Activated CD4-positive, alpha-beta T cell treated with anti-CD3 and anti-CD28 coated beads, Interleukin-2, amount 10 ng/mL, durations not matched to agents 24 days and 14 days (primary cell): ENCODE measurements at regions not wholly inside any gene's neighbourhood (a gene's known extent, or its start where the extent isn't known, plus 50 kb on each side); places are given as distances from the start of the nearest gene placed in this dataset.

ENCODE experiments used
- DNase-seq: peaks from one replicate; pipeline ENCODE4 v3.0.0; 2022
- H3K27ac Mint-ChIP-seq: one replicate; pipeline ENCODE4 v1.8.0; 2022; ENCODE audit warnings: mild to moderate bottlenecking, mixed read lengths
- H3K27me3 Mint-ChIP-seq: one replicate; pipeline ENCODE4 v1.8.0; 2022; ENCODE audit warnings: mixed read lengths
- H3K36me3 Mint-ChIP-seq: one replicate; pipeline ENCODE4 v1.8.0; 2022; ENCODE audit warnings: low read depth, mild to moderate bottlenecking, mixed read lengths
- H3K4me1 Mint-ChIP-seq: one replicate; pipeline ENCODE4 v1.8.0; 2021; ENCODE audit warnings: mixed read lengths
- H3K4me3 Mint-ChIP-seq: one replicate; pipeline ENCODE4 v1.8.0; 2022; ENCODE audit warnings: mild to moderate bottlenecking, moderate library complexity, mixed read lengths
- H3K9me3 Mint-ChIP-seq: one replicate; pipeline ENCODE4 v1.8.0; 2021; ENCODE audit warnings: mixed read lengths
- intact Hi-C: fragments of 100-400 bp; cut with micrococcal nuclease; formaldehyde crosslinking; loops from one replicate; pipeline ENCODE4 v1.15.1; 2023

DNA sequence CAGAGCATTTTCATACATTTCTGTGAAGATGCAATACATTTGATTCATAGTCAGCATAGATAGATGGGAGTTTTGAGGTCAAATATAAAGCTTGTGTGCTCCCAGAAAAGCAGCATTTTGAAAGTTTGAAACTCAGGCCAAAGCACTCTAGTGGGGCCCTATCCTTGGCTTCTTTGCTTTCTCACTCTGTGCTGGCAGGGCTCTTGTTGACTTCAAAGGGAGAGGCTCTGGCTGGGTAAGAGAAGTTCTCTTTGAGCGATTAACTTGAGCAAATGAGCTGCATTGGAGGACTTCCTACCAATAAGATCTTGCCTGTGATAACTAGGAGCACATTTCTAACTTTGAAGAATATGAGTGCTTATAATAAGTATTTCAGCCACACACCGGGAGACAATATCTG lies 214.0 kb upstream of the RARB start:
- no peaks in the 10 kb centered on the region for H3K27me3 Mint-ChIP-seq
- DNase-seq, result no peak
- no peak overlapping the region for H3K27ac Mint-ChIP-seq
- intact Hi-C loops, result no loop called here
- no peaks in the 10 kb centered on the region for H3K4me1 Mint-ChIP-seq
- no peaks in the 10 kb centered on the region for H3K36me3 Mint-ChIP-seq
- H3K9me3 Mint-ChIP-seq, result peaks cover 3% of the 10 kb centered on the region
- H3K4me3 Mint-ChIP-seq, result no peak overlapping the region

GRCh38 chr3:25218362-25218761 lies 209.7 kb upstream of the RARB start:
- H3K27me3 Mint-ChIP-seq, result no peaks in the 10 kb centered on the region
- no peak for DNase-seq
- no peaks in the 10 kb centered on the region for H3K4me1 Mint-ChIP-seq
- intact Hi-C loops, result no loop called here
- H3K27ac Mint-ChIP-seq, result no peak overlapping the region
- H3K4me3 Mint-ChIP-seq, result no peak overlapping the region
- H3K36me3 Mint-ChIP-seq, result no peaks in the 10 kb centered on the region
- H3K9me3 Mint-ChIP-seq, result peaks cover 7% of the 10 kb centered on the region

DNA sequence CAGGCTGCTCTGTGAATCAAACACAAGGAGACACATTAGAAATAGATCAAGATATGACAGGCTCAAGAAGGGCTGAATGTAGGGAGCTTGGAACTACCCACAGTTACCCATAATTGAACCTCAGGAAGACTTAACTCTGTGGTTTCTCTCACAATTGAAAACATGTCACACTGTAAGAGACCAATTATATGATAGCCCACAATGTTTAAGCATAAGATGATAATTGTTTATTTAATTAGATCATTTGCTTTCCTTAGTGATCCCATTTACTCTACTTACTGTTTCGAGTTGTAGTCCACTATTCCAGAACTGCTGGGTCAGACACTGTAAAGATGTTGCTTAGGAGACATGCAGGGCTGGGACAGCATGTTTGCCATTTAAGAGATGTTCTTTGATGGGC lies 201.3 kb upstream of the RARB start:
- H3K36me3 Mint-ChIP-seq, result no peaks in the 10 kb centered on the region
- intact Hi-C loops, result no loop called here
- no peaks in the 10 kb centered on the region for H3K4me1 Mint-ChIP-seq
- no peak overlapping the region for H3K4me3 Mint-ChIP-seq
- H3K27ac Mint-ChIP-seq, result no peak overlapping the region
- no peak for DNase-seq
- H3K9me3 Mint-ChIP-seq, result no peaks in the 10 kb centered on the region
- no peaks in the 10 kb centered on the region for H3K27me3 Mint-ChIP-seq

- H3K9me3 Mint-ChIP-seq, result no peaks in the 10 kb centered on the region
- no peak overlapping the region for H3K27ac Mint-ChIP-seq
- H3K27me3 Mint-ChIP-seq, result no peaks in the 10 kb centered on the region
- no peak overlapping the region for H3K4me3 Mint-ChIP-seq
- no peaks in the 10 kb centered on the region for H3K4me1 Mint-ChIP-seq
- no peak for DNase-seq
- intact Hi-C loops, result no loop called here
- no peaks in the 10 kb centered on the region for H3K36me3 Mint-ChIP-seq
These were observed 198.5 kb upstream of the RARB start for GRCh38 chr3:25229586-25229985.

DNA sequence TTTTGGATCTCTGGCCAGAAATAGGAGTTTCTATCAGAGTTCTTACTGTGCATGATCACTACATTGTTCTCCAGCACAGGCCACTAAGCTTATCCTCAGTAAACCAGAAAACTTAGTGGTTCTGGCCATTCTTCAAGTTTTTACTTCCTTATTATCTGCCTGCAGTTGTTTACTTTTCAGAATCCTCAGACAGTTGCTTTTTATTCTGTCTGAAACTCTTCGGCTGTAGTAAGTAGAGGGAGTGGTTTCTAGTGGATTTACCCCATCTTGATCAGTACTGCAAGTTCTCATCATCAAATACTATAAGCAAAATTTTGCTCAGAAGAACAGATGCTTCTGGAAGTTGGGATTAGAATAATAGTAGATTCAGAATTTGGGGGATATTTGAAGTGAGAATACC lies 193.0 kb upstream of the RARB start:
- Mint-ChIP-seq H3K4me1 (no peaks in the 10 kb centered on the region), H3K9me3 (no peaks in the 10 kb centered on the region), H3K27me3 (no peaks in the 10 kb centered on the region), H3K4me3 (no peak overlapping the region), H3K36me3 (no peaks in the 10 kb centered on the region), H3K27ac (no peak overlapping the region)
- no peak for DNase-seq
- intact Hi-C loops, result no loop called here

DNA sequence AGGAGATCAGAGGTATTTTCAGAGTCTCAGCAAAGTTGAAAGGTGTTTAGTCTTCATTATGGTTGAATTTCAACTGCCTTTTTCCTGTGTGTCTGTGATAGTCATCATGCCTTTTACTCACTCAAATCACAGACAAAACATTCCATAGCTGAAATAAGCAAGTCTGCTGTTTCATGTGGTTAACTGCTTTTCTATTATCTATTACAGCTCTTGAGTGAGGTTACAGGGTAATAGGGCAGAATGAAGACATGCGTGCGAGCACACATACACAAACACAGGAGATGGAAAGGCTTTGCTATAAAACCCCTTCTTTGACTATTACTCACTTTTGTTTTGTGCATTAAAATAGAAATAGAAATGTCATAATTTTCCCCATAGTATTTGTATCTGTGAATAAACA lies 192.6 kb upstream of the RARB start:
- no peak overlapping the region for H3K4me3 Mint-ChIP-seq

GRCh38 chr3:25237602-25238001 lies 190.5 kb upstream of the RARB start:
- DNase-seq, result no peak
- Mint-ChIP-seq H3K27me3 (no peaks in the 10 kb centered on the region), H3K4me3 (no peak overlapping the region), H3K4me1 (no peaks in the 10 kb centered on the region), H3K27ac (no peak overlapping the region), H3K9me3 (no peaks in the 10 kb centered on the region), H3K36me3 (no peaks in the 10 kb centered on the region)
- intact Hi-C loops, result no loop called here

More for the DNA sequence above, 192.6 kb upstream of the RARB start:
- Mint-ChIP-seq H3K27me3 (no peaks in the 10 kb centered on the region), H3K27ac (no peak overlapping the region), H3K36me3 (no peaks in the 10 kb centered on the region), H3K9me3 (no peaks in the 10 kb centered on the region), H3K4me1 (no peaks in the 10 kb centered on the region)
- DNase-seq, result no peak
- intact Hi-C loops, result no loop called here

DNA sequence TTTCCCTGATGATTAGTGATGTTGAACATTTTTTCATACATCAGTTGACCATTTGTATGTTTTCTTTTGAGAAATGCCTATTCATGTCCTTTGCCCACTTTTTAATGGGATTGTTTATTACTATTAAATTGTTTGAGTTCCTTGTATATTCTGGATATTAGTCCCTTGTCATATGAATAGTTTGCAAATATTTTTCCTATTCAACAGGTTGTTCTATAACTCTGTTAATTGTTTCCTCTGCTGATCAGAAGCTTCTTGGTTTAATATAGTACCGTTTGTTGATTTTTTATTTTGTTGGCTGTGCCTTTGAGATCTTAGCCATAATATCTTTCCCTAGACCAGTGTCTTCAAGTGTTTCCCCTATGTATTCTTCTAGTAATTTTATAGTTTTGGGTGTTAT lies 189.0 kb upstream of the RARB start:
- Mint-ChIP-seq H3K9me3 (peaks cover 7% of the 10 kb centered on the region), H3K4me1 (no peaks in the 10 kb centered on the region), H3K4me3 (no peak overlapping the region), H3K27ac (no peak overlapping the region), H3K36me3 (no peaks in the 10 kb centered on the region), H3K27me3 (no peaks in the 10 kb centered on the region)
- DNase-seq, result no peak
- intact Hi-C loops, result no loop called here

DNA sequence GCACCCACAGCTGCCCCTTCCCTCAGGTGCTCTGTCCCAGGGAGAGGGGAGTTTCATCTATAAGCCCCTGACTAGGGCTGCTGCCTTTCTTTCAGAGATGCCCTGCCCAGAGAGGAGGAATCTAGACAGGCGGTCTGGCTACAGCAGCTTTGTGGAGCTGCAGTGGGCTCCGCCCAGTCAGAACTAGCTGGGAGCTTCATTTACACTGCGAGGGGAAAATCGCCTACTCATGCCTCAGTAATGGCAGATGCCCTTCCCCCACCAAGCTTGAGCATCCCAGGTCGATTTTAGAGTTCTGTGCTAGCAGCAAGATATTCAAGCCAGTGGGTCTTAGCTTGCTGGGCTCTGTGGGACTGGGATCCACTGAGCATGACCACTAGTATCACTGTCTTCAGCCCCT lies 181.2 kb upstream of the RARB start:
- Mint-ChIP-seq H3K27me3 (no peaks in the 10 kb centered on the region), H3K27ac (no peak overlapping the region), H3K4me3 (no peak overlapping the region)

GRCh38 chr3:25252291-25252690 lies 175.8 kb upstream of the RARB start:
- Mint-ChIP-seq H3K9me3 (peaks cover 17% of the 10 kb centered on the region), H3K4me3 (no peak overlapping the region), H3K36me3 (no peaks in the 10 kb centered on the region), H3K4me1 (no peaks in the 10 kb centered on the region), H3K27ac (no peak overlapping the region), H3K27me3 (no peaks in the 10 kb centered on the region)
- DNase-seq, result no peak
- intact Hi-C loops, result no loop called here

More for the DNA sequence above, 181.2 kb upstream of the RARB start:
- DNase-seq, result no peak
- no peaks in the 10 kb centered on the region for H3K4me1 Mint-ChIP-seq
- H3K9me3 Mint-ChIP-seq, result peaks cover 20% of the 10 kb centered on the region
- intact Hi-C loops, result no loop called here
- H3K36me3 Mint-ChIP-seq, result no peaks in the 10 kb centered on the region

GRCh38 chr3:25257026-25257425 lies 171.0 kb upstream of the RARB start:
- Mint-ChIP-seq H3K27ac (no peak overlapping the region), H3K4me1 (no peaks in the 10 kb centered on the region), H3K4me3 (no peak overlapping the region), H3K36me3 (no peaks in the 10 kb centered on the region), H3K27me3 (no peaks in the 10 kb centered on the region), H3K9me3 (peaks cover 7% of the 10 kb centered on the region)
- DNase-seq, result no peak
- intact Hi-C loops, result no loop called here

DNA sequence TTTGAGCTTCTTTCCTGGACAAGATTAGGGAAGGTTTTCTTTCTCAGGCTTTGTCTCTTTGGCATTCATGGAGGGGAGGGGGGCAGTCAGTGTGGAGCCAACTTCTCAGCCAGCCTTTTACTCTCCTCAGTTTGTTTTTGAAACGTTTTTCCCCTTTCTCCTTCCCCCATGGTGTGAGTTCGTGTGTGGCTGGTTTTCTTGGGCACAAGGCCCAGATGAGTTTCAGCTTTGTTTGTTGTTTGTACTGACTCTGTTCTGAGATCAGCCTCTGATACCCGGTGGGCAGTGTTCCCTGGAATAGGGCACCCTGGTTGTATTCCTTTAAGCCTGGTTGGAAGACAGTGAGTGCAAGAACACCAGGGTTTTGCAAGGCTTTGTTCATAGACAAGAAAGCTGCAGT lies 168.2 kb upstream of the RARB start:
- Mint-ChIP-seq H3K4me3 (no peak overlapping the region), H3K36me3 (no peaks in the 10 kb centered on the region), H3K4me1 (no peaks in the 10 kb centered on the region), H3K27ac (no peak overlapping the region), H3K9me3 (peaks cover 4% of the 10 kb centered on the region), H3K27me3 (no peaks in the 10 kb centered on the region)
- no peak for DNase-seq
- intact Hi-C loops, result no loop called here

- intact Hi-C loops, result no loop called here
- DNase-seq, result no peak
These were observed 165.7 kb upstream of the RARB start for GRCh38 chr3:25262322-25262721.

GRCh38 chr3:25265284-25265683 lies 162.8 kb upstream of the RARB start:
- peaks cover 4% of the 10 kb centered on the region for H3K9me3 Mint-ChIP-seq
- no peaks in the 10 kb centered on the region for H3K27me3 Mint-ChIP-seq
- H3K36me3 Mint-ChIP-seq, result no peaks in the 10 kb centered on the region
- H3K27ac Mint-ChIP-seq, result no peak overlapping the region
- DNase-seq, result no peak
- no peaks in the 10 kb centered on the region for H3K4me1 Mint-ChIP-seq
- intact Hi-C loops, result no loop called here
- no peak overlapping the region for H3K4me3 Mint-ChIP-seq

More at GRCh38 chr3:25262322-25262721, 165.7 kb upstream of the RARB start:
- no peaks in the 10 kb centered on the region for H3K27me3 Mint-ChIP-seq
- H3K36me3 Mint-ChIP-seq, result no peaks in the 10 kb centered on the region
- H3K4me3 Mint-ChIP-seq, result no peak overlapping the region
- no peaks in the 10 kb centered on the region for H3K9me3 Mint-ChIP-seq
- H3K4me1 Mint-ChIP-seq, result no peaks in the 10 kb centered on the region
- H3K27ac Mint-ChIP-seq, result no peak overlapping the region

GRCh38 chr3:25266677-25267076 lies 161.4 kb upstream of the RARB start:
- Mint-ChIP-seq H3K27me3 (no peaks in the 10 kb centered on the region), H3K36me3 (no peaks in the 10 kb centered on the region)

More at GRCh38 chr3:25266677-25267076, 161.4 kb upstream of the RARB start:
- Mint-ChIP-seq H3K9me3 (peaks cover 4% of the 10 kb centered on the region), H3K27ac (no peak overlapping the region), H3K4me1 (no peaks in the 10 kb centered on the region), H3K4me3 (no peak overlapping the region)
- no peak for DNase-seq
- intact Hi-C loops, result no loop called here
